NCI-H1436 treated with DMSO at 0.1 percent for 48 hours (cell line): ENCODE measurements at regions not wholly inside any gene's neighbourhood (a gene's known extent, or its start where the extent isn't known, plus 50 kb on each side); places are given as distances from the start of the nearest gene placed in this dataset.

Experiments
- DNase-seq: peaks from one replicate; lab custom pipeline; 2025; lab: John Stamatoyannopoulos, UW

- no peak for DNase-seq
Measured at GRCh38 chr12:91920741-91921140, 224.9 kb downstream of the BTG1 start.

GRCh38 chr12:91920276-91920675 lies 225.4 kb downstream of the BTG1 start:
- no peak for DNase-seq

- no peak for DNase-seq
Measured at GRCh38 chr12:91918431-91918830, 227.2 kb downstream of the BTG1 start.

- DNase-seq, result no peak
Measured at GRCh38 chr12:91914701-91915100, 230.9 kb downstream of the BTG1 start.

GRCh38 chr12:91913651-91914050 lies 232.0 kb downstream of the BTG1 start:
- DNase-seq, result no peak

GRCh38 chr12:91913124-91913523 lies 232.5 kb downstream of the BTG1 start:
- DNase-seq, result no peak

GRCh38 chr12:91912178-91912577 lies 233.5 kb downstream of the BTG1 start:
- DNase-seq, result no peak

GRCh38 chr12:91910871-91911388 lies 234.7 kb downstream of the BTG1 start:
- no peak for DNase-seq

- no peak for DNase-seq
Measured at GRCh38 chr12:91902860-91903683, 242.6 kb downstream of the BTG1 start.

GRCh38 chr12:91901381-91902074 lies 244.1 kb downstream of the BTG1 start:
- DNase-seq, result no peak

GRCh38 chr12:91900971-91901370 lies 244.7 kb downstream of the BTG1 start:
- DNase-seq, result no peak

- no peak for DNase-seq
Measured at GRCh38 chr12:91899056-91899455, 246.6 kb downstream of the BTG1 start.

GRCh38 chr12:91897025-91897515 lies 248.6 kb downstream of the BTG1 start:
- no peak for DNase-seq

GRCh38 chr12:91896286-91897024 lies 249.2 kb downstream of the BTG1 start:
- no peak for DNase-seq

- DNase-seq, result no peak
Measured at GRCh38 chr12:91894911-91895310, 250.7 kb downstream of the BTG1 start.

- no peak for DNase-seq
Measured at GRCh38 chr12:91893476-91893875, 252.2 kb downstream of the BTG1 start.

- DNase-seq, result no peak
Measured at GRCh38 chr12:91892081-91892855, 253.4 kb downstream of the BTG1 start.

GRCh38 chr12:91890742-91891141 lies 254.9 kb downstream of the BTG1 start:
- no peak for DNase-seq

GRCh38 chr12:91889910-91890309 lies 255.7 kb downstream of the BTG1 start:
- no peak for DNase-seq

- DNase-seq, result no peak
Measured at GRCh38 chr12:91889059-91889458, 256.6 kb downstream of the BTG1 start.

- DNase-seq, result no peak
Measured at GRCh38 chr12:91887957-91888356, 257.7 kb downstream of the BTG1 start.
